ENCODE measurements at regions not wholly inside any gene's neighbourhood (a gene's known extent, or its start where the extent isn't known, plus 50 kb on each side); places are given as distances from the start of the nearest gene placed in this dataset.

DNA sequence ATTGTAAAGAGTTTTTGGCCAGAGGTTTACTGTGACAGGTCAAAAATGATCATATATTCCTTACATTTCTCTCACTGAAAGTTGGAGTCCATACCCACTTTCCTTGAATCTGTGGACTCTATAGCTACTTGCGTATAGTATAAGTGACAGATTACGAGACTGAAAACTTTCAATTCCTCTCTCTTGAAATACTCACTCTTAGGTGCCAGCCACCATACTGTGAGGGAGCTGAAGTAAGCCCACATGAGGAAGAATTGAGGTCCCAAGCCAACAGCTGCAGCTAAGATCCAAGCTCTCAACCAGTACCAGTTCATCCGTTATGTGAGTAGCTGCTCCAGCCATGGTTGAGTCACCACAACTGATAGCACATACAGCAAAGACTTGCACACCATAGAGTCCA, 128.1 kb upstream of the FAM174A start:
- TF ChIP-seq ZNF274 (IDR thresholded peaks at IDR 0.05; ENCODE audit: low read depth, low read length) (no peak), SUZ12 (IDR thresholded peaks at IDR 0.05; ENCODE audit: extremely low read depth, insufficient read depth, insufficient read length) (no peak), YY1 (IDR thresholded peaks at IDR 0.05; ENCODE audit: insufficient read depth, insufficient read length) (no peak)
